Upper lobe of left lung (tissue), 6 donors: ENCODE measurements at regions not wholly inside any gene's neighbourhood (a gene's known extent, or its start where the extent isn't known, plus 50 kb on each side); places are given as distances from the start of the nearest gene placed in this dataset.

Experiments
- ATAC-seq, 2 donors: fragments of 200-7000 bp; cut with Tn5 transposase; one replicate each; pipeline ENCODE4 v1.9.1; 2022; ENCODE audit warnings: mild to moderate bottlenecking in 2 of 2, moderate library complexity in 2 of 2; ENCODE audit not compliant: low FRiP score in 2 of 2
- DNase-seq, 2 donors: peaks; one replicate each; pipeline ENCODE4 v3.0.0-alpha.2; 2019 to 2020
- H3K27ac ChIP-seq, 4 donors: fragments of 200-600 bp; sonication (generic); one replicate each; pipeline ENCODE4 v1.5.1; 2016 to 2019
- H3K27me3 ChIP-seq, 4 donors: fragments of 200-600 bp; sonication (generic); one replicate each; pipeline ENCODE4 v1.5.1; 2017 to 2019
- H3K36me3 ChIP-seq, 4 donors: fragments of 200-600 bp; sonication (generic); one replicate each; pipeline ENCODE4 v1.5.1; 2016 to 2019
- H3K4me1 ChIP-seq, 4 donors: fragments of 200-600 bp; sonication (generic); one replicate each; pipeline ENCODE4 v1.5.1; 2018 to 2019
- H3K4me3 ChIP-seq, 4 donors: fragments of 200-600 bp; sonication (generic); one replicate each; pipeline ENCODE4 v1.5.1; 2017 to 2019; ENCODE audit warnings: mild to moderate bottlenecking in 2 of 4, moderate library complexity in 1 of 4
- H3K9me3 ChIP-seq, 4 donors: fragments of 200-600 bp; sonication (generic); one replicate each; pipeline ENCODE4 v1.5.1; 2018 to 2019
- CTCF ChIP-seq, 6 experiments: fragments of 450-650 bp in 4 of 6; fragments of 200-600 bp in 2 of 6; sonication (generic) in 2 of 6; IDR thresholded peaks; one replicate each; pipeline ENCODE4 v1.5.1; 2016 to 2019; ENCODE audit warnings: antibody characterized with exemption in 6 of 6
- EP300 ChIP-seq, 4 donors: sonication (generic); formaldehyde crosslinking; IDR thresholded peaks; one replicate each; pipeline ENCODE4 v1.5.1; 2017; ENCODE audit warnings: antibody characterized with exemption in 4 of 4, control low read depth in 2 of 4
- POLR2A ChIP-seq, 4 donors: fragments of 450-650 bp; IDR thresholded peaks; one replicate each; pipeline ENCODE4 v1.5.1; 2016 to 2017; ENCODE audit warnings: antibody characterized with exemption in 4 of 4, mild to moderate bottlenecking in 2 of 4
- POLR2AphosphoS5 ChIP-seq, 2 donors: sonication (generic); formaldehyde crosslinking; IDR thresholded peaks; one replicate each; pipeline ENCODE4 v1.5.1; 2017; ENCODE audit warnings: antibody characterized with exemption in 2 of 2
- WGBS, 2 donors: methylation state at CpG; one replicate each; pipeline ENCODE4 v1.1.5; 2017 to 2018; 5-methylcytosine and 5-hydroxymethylcytosine counted together
- donor health status: DM: no; HTN: no; CAD: no; lungs with moderate emphysema.
- donor health status: DM: no; HTN: yes; CAD: no; lungs with severe emphysema.

- Histone ChIP-seq H3K4me1 (no peaks in the 10 kb centered on the region), H3K27me3 (no peaks in the 10 kb centered on the region), H3K9me3 (no peaks in the 10 kb centered on the region), H3K27ac (no peak overlapping the region), H3K4me3 (no peak overlapping the region), H3K36me3 (no peaks in the 10 kb centered on the region)
- TF ChIP-seq EP300 (IDR thresholded peaks at IDR 0.05) (no peak), POLR2AphosphoS5 (IDR thresholded peaks at IDR 0.05) (no peak), CTCF (IDR thresholded peaks at IDR 0.05) (no peak), POLR2A (IDR thresholded peaks at IDR 0.05) (no peak)
- ATAC-seq (no peak), DNase-seq (no peak)
Measured at GRCh38 chr11:110023711-110024110, 69.5 kb upstream of the ZC3H12C start.

GRCh38 chr11:110026858-110027626, 66.2 kb upstream of the ZC3H12C start:
- no peak for TF ChIP-seq EP300 (IDR thresholded peaks at IDR 0.05)
- TF ChIP-seq POLR2A (IDR thresholded peaks at IDR 0.05), result no peak
- TF ChIP-seq CTCF (IDR thresholded peaks at IDR 0.05), result no peak
- TF ChIP-seq POLR2AphosphoS5 (IDR thresholded peaks at IDR 0.05), result no peak
- H3K36me3 ChIP-seq, result no peaks in the 10 kb centered on the region
- no peak overlapping the region for H3K27ac ChIP-seq
- peak in 1 of 2 donors; percentile 45 for DNase-seq
- H3K9me3 ChIP-seq, result no peaks in the 10 kb centered on the region
- no peaks in the 10 kb centered on the region for H3K4me1 ChIP-seq
- ATAC-seq, result peak in 1 of 2 donors; percentile 77
- WGBS, 2 donors, result 67 to 75% methylated on average over 2 of the region's 2 CpGs
- H3K4me3 ChIP-seq, result no peak overlapping the region
- H3K27me3 ChIP-seq, result no peaks in the 10 kb centered on the region

- no peak overlapping the region for H3K27ac ChIP-seq
- 84 to 91% methylated on average over 4 of the region's 4 CpGs for WGBS, 2 donors
- TF ChIP-seq CTCF (IDR thresholded peaks at IDR 0.05) (no peak), POLR2A (IDR thresholded peaks at IDR 0.05) (no peak), POLR2AphosphoS5 (IDR thresholded peaks at IDR 0.05) (no peak), EP300 (IDR thresholded peaks at IDR 0.05) (no peak)
- no peak overlapping the region for H3K4me3 ChIP-seq
- ATAC-seq (no peak), DNase-seq (no peak)
- no peaks in the 10 kb centered on the region for H3K9me3 ChIP-seq
- H3K36me3 ChIP-seq, result no peaks in the 10 kb centered on the region
- no peaks in the 10 kb centered on the region for H3K4me1 ChIP-seq
- no peaks in the 10 kb centered on the region for H3K27me3 ChIP-seq
Measured at GRCh38 chr11:110027627-110028371, 65.4 kb upstream of the ZC3H12C start.

- H3K27me3 ChIP-seq, result no peaks in the 10 kb centered on the region
- TF ChIP-seq EP300 (IDR thresholded peaks at IDR 0.05) (no peak), CTCF (IDR thresholded peaks at IDR 0.05) (no peak), POLR2AphosphoS5 (IDR thresholded peaks at IDR 0.05) (no peak), POLR2A (IDR thresholded peaks at IDR 0.05) (no peak)
- no peaks in the 10 kb centered on the region for H3K9me3 ChIP-seq
- H3K4me3 ChIP-seq, result no peak overlapping the region
- H3K4me1 ChIP-seq, result no peaks in the 10 kb centered on the region
- 88 to 89% methylated on average over 2 of the region's 2 CpGs for WGBS, 2 donors
- H3K36me3 ChIP-seq, result no peaks in the 10 kb centered on the region
- no peak overlapping the region for H3K27ac ChIP-seq
- ATAC-seq (peak in 1 of 2 donors; percentile 21), DNase-seq (no peak)
Measured at GRCh38 chr11:110028921-110029320, 64.3 kb upstream of the ZC3H12C start.
